Hepatocyte (in vitro differentiated cells): ENCODE measurements at regions not wholly inside any gene's neighbourhood (a gene's known extent, or its start where the extent isn't known, plus 50 kb on each side); places are given as distances from the start of the nearest gene placed in this dataset.

ENCODE experiments used
- EZH2 ChIP-seq: fragments of 200-600 bp; sonication (generic); IDR thresholded peaks from 2 replicates; pipeline ENCODE4 v1.6.1; 2016; ENCODE audit warnings: antibody characterized with exemption, mild to moderate bottlenecking, borderline replicate concordance
- TF ChIP-seq, protein P1 (sequence below): fragments of 200-600 bp; sonication (generic); IDR thresholded peaks from 2 replicates; pipeline ENCODE4 v1.5.1; 2016; ENCODE audit warnings: antibody characterized with exemption, mild to moderate bottlenecking; ENCODE audit not compliant: poor library complexity

DNA sequence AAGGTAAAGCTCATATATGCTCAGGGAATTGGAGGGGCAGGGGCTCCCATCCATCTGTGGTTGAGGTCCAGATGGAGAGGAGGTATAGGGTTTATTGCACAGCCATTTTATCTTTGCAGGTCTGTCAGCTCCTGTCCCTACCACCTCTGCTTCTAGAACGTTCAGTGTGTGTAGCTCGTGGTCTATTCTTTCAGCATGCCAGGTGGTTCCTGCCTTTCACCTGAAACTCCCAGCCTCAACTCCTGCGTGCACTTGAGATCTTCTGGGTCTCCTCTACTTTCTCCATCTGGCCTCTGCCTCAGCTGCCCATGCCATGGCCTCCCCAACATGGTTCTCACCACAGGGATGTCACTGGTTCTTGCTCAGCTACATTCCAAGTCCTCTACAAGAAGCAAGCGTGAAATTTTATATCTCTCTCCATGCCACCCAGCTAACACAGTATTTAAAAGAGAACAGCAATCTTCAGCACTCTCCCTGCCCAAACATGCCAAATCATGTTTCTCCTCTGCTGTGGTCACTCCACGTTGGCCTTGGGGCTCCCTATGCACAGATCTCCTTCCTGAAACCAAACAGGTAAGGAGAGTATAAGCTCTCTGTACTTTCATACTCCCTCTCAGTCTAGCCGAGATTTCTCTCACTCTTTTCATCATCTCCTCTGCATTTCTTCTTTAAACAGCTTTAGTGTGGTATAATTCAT is 157.8 kb upstream of the TRPC6 start:
- TF ChIP-seq, protein P1, sequence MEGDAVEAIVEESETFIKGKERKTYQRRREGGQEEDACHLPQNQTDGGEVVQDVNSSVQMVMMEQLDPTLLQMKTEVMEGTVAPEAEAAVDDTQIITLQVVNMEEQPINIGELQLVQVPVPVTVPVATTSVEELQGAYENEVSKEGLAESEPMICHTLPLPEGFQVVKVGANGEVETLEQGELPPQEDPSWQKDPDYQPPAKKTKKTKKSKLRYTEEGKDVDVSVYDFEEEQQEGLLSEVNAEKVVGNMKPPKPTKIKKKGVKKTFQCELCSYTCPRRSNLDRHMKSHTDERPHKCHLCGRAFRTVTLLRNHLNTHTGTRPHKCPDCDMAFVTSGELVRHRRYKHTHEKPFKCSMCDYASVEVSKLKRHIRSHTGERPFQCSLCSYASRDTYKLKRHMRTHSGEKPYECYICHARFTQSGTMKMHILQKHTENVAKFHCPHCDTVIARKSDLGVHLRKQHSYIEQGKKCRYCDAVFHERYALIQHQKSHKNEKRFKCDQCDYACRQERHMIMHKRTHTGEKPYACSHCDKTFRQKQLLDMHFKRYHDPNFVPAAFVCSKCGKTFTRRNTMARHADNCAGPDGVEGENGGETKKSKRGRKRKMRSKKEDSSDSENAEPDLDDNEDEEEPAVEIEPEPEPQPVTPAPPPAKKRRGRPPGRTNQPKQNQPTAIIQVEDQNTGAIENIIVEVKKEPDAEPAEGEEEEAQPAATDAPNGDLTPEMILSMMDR = no peak
- no peak for TF ChIP-seq EZH2
